ENCODE measurements at regions not wholly inside any gene's neighbourhood (a gene's known extent, or its start where the extent isn't known, plus 50 kb on each side); places are given as distances from the start of the nearest gene placed in this dataset.

DNA sequence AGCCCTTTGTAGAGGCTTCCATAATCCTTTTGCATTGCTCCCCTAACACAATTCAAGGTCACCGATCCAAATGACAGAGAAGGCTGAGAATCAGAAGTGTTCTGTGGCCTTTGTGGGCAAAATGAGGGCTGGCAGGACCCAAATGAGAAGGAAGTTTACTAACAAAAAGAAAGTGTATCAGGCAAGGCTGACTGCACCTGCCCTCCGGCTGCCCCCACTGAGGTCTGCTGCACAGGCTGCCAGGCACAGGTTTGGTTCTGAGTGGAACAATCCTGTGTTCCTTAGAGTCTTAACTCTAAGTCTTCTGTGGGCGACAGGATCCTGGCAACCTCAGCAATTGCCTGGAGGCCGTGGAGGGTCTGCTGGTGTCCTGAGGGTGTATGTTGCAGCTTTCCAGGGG is 568.5 kb downstream of the CMPK2 start:
- Histone ChIP-seq H3K4me2 (replicated peaks; ENCODE audit: low read depth, low read length, poor library complexity, severe bottlenecking) (no peak overlapping the region), H4K20me1 (ENCODE audit: control insufficient read depth, insufficient read depth, low read length, poor library complexity, severe bottlenecking) (no peaks in the 10 kb centered on the region), H3K9ac (ENCODE audit: low read length) (no peak overlapping the region), H2AFZ (ENCODE audit: insufficient read depth, low read depth, low read length, poor library complexity, severe bottlenecking) (no peak overlapping the region), H3K9me3 (ENCODE audit: control extremely low read depth in 1 of 3, control insufficient read depth in 2 of 3, insufficient read depth in 1 of 3, low read length in 2 of 3) (peaks cover 0 to 16% (median 2%) of the 10 kb centered on the region in 3 donors), H3K36me3 (replicated peaks in 1 of 2; ENCODE audit: control extremely low read depth in 1 of 2, control insufficient read depth in 1 of 2, extremely low read depth in 1 of 2, insufficient read depth in 2 of 2, low read length in 1 of 2) (no peaks in the 10 kb centered on the region), H3K27ac (ENCODE audit: low read length in 2 of 2) (no peak overlapping the region), H3K4me1 (ENCODE audit: control insufficient read depth in 2 of 2, insufficient read depth in 2 of 2, low read length in 2 of 2) (peaks cover 0 to 5% of the 10 kb centered on the region in 2 donors), H3K79me2 (ENCODE audit: control insufficient read depth, insufficient read depth, low read length) (no peaks in the 10 kb centered on the region), H3K4me3 (ENCODE audit: control extremely low read depth in 1 of 5, extremely low read depth in 1 of 5, insufficient read depth in 1 of 5, low read depth in 2 of 5, low read length in 4 of 5) (no peak overlapping the region), H3K27me3 (replicated peaks in 1 of 4; ENCODE audit: control extremely low read depth in 1 of 4, control insufficient read depth in 3 of 4, insufficient read depth in 4 of 4, low read length in 3 of 4) (no peaks in the 10 kb centered on the region)
- H3K4me3 Mint-ChIP-seq: no peak overlapping the region
- WGBS (ENCODE audit: insufficient coverage): 72% methylated on average over 3 of the region's 4 CpGs
- H3K27me3 Mint-ChIP-seq: no peaks in the 10 kb centered on the region
- intact Hi-C loops (cut with micrococcal nuclease): no loop called here
- CTCF ChIA-PET: no interaction called here
- POLR2A ChIA-PET: no interaction called here
- H3K27ac Mint-ChIP-seq: no peak overlapping the region
- H3K9me3 Mint-ChIP-seq (ENCODE audit: insufficient read depth): peaks cover 2% of the 10 kb centered on the region
- ATAC-seq (ENCODE audit: low read depth): no peak
- peaks cover 2% of the 10 kb centered on the region for H3K4me1 Mint-ChIP-seq
- DNase-seq: no peak
- no peak for TF ChIP-seq EZH2 (IDR thresholded peaks at IDR 0.05; ENCODE audit: borderline replicate concordance, insufficient read depth, low read depth, low read length, poor library complexity, severe bottlenecking)
- TF ChIP-seq, protein P1, sequence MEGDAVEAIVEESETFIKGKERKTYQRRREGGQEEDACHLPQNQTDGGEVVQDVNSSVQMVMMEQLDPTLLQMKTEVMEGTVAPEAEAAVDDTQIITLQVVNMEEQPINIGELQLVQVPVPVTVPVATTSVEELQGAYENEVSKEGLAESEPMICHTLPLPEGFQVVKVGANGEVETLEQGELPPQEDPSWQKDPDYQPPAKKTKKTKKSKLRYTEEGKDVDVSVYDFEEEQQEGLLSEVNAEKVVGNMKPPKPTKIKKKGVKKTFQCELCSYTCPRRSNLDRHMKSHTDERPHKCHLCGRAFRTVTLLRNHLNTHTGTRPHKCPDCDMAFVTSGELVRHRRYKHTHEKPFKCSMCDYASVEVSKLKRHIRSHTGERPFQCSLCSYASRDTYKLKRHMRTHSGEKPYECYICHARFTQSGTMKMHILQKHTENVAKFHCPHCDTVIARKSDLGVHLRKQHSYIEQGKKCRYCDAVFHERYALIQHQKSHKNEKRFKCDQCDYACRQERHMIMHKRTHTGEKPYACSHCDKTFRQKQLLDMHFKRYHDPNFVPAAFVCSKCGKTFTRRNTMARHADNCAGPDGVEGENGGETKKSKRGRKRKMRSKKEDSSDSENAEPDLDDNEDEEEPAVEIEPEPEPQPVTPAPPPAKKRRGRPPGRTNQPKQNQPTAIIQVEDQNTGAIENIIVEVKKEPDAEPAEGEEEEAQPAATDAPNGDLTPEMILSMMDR (IDR thresholded peaks at IDR 0.05): no peak

DNA sequence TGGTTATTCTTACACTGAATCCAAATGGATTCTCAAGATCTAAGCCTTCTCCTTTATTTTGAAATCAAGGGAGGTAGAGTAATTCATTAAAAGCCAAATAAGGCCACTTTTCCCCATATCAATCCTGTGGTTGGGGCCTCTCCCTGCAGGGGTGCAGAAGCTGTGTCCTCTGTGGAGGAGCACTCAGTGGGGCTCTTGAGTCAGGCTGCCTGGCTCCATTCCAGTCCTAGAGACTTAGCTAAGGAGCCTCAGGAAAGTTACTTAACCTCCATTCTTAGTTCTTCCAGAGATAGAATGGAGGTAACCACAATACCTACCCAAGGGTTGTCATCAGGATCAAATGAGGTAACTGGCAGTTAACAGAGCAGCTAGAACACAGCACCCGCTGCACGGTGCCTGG is 564.3 kb downstream of the CMPK2 start:
- no peak overlapping the region for H3K4me2 ChIP-seq (replicated peaks; ENCODE audit: low read depth, low read length, poor library complexity, severe bottlenecking)
- no peaks in the 10 kb centered on the region for H3K36me3 ChIP-seq (replicated peaks in 1 of 2; ENCODE audit: control extremely low read depth in 1 of 2, control insufficient read depth in 1 of 2, extremely low read depth in 1 of 2, insufficient read depth in 2 of 2, low read length in 1 of 2)
- Mint-ChIP-seq H3K27me3 (no peaks in the 10 kb centered on the region), H3K9me3 (ENCODE audit: insufficient read depth) (no peaks in the 10 kb centered on the region), H3K4me3 (no peak overlapping the region), H3K27ac (no peak overlapping the region), H3K4me1 (peaks cover 2% of the 10 kb centered on the region)
- H4K20me1 ChIP-seq (ENCODE audit: control insufficient read depth, insufficient read depth, low read length, poor library complexity, severe bottlenecking): no peaks in the 10 kb centered on the region
- H3K27ac ChIP-seq (ENCODE audit: low read length in 2 of 2): no peak overlapping the region
- 100% methylated on average over 2 of the region's 2 CpGs for WGBS (ENCODE audit: insufficient coverage)
- peaks cover 0 to 5% of the 10 kb centered on the region in 2 donors for H3K4me1 ChIP-seq (ENCODE audit: control insufficient read depth in 2 of 2, insufficient read depth in 2 of 2, low read length in 2 of 2)
- no peak overlapping the region for H2AFZ ChIP-seq (ENCODE audit: insufficient read depth, low read depth, low read length, poor library complexity, severe bottlenecking)
- no peak overlapping the region for H3K4me3 ChIP-seq (ENCODE audit: control extremely low read depth in 1 of 5, extremely low read depth in 1 of 5, insufficient read depth in 1 of 5, low read depth in 2 of 5, low read length in 4 of 5)
- DNase-seq: no peak
- TF ChIP-seq, protein P1 (IDR thresholded peaks at IDR 0.05): no peak
- no peak for TF ChIP-seq EZH2 (IDR thresholded peaks at IDR 0.05; ENCODE audit: borderline replicate concordance, insufficient read depth, low read depth, low read length, poor library complexity, severe bottlenecking)
- intact Hi-C loops (cut with micrococcal nuclease): no loop called here
- no peak for ATAC-seq (ENCODE audit: low read depth)
- no peaks in the 10 kb centered on the region for H3K27me3 ChIP-seq (replicated peaks in 1 of 4; ENCODE audit: control extremely low read depth in 1 of 4, control insufficient read depth in 3 of 4, insufficient read depth in 4 of 4, low read length in 3 of 4)
- peaks cover 0 to 4% (median 0%) of the 10 kb centered on the region in 3 donors for H3K9me3 ChIP-seq (ENCODE audit: control extremely low read depth in 1 of 3, control insufficient read depth in 2 of 3, insufficient read depth in 1 of 3, low read length in 2 of 3)
- no peaks in the 10 kb centered on the region for H3K79me2 ChIP-seq (ENCODE audit: control insufficient read depth, insufficient read depth, low read length)
- no peak overlapping the region for H3K9ac ChIP-seq (ENCODE audit: low read length)
- POLR2A ChIA-PET: no interaction called here
- CTCF ChIA-PET: no interaction called here

Data from B cell (primary cell).